GM12892 (cell line): ENCODE measurements at regions not wholly inside any gene's neighbourhood (a gene's known extent, or its start where the extent isn't known, plus 50 kb on each side); places are given as distances from the start of the nearest gene placed in this dataset.

Experiments
- POLR2A ChIP-seq: IDR thresholded peaks from 2 replicates; pipeline ENCODE4 v1.6.1; 2011; ENCODE audit warnings: low read depth, low read length, control low read depth
- POLR2AphosphoS5 ChIP-seq: IDR thresholded peaks from 2 replicates; pipeline ENCODE4 v1.6.1; 2011; ENCODE audit warnings: low read depth, low read length, control low read depth
- TAF1 ChIP-seq: IDR thresholded peaks from 2 replicates; pipeline ENCODE4 v1.6.1; 2011; ENCODE audit warnings: low read depth, mild to moderate bottlenecking, control low read depth, low read length, borderline replicate concordance

- TF ChIP-seq POLR2AphosphoS5 (no peak), POLR2A (no peak), TAF1 (no peak)
Measured at GRCh38 chr7:10034843-10035556, 938.7 kb upstream of the PHF14 start.
